ENCODE measurements at regions not wholly inside any gene's neighbourhood (a gene's known extent, or its start where the extent isn't known, plus 50 kb on each side); places are given as distances from the start of the nearest gene placed in this dataset.

DNA sequence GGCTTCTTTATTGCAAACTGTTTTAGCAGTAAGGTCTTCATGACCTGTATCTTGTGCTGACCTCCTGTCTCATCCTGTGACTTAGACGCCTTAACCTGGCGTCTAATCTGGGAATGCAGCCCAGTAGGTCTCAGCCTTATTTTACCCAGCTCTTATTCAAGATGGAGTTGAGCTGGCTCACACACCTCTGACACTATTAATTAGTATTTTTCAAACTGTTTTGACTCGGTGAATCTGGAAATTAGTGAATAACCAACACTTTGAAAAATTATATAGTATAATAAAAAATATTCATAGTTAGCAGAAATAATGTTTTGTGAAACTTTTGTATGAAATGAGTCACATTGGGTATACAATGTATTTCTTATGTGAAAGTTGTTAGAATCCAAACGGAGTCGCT, 189.4 kb downstream of the PDGFRA start:
- TF ChIP-seq, protein P1, sequence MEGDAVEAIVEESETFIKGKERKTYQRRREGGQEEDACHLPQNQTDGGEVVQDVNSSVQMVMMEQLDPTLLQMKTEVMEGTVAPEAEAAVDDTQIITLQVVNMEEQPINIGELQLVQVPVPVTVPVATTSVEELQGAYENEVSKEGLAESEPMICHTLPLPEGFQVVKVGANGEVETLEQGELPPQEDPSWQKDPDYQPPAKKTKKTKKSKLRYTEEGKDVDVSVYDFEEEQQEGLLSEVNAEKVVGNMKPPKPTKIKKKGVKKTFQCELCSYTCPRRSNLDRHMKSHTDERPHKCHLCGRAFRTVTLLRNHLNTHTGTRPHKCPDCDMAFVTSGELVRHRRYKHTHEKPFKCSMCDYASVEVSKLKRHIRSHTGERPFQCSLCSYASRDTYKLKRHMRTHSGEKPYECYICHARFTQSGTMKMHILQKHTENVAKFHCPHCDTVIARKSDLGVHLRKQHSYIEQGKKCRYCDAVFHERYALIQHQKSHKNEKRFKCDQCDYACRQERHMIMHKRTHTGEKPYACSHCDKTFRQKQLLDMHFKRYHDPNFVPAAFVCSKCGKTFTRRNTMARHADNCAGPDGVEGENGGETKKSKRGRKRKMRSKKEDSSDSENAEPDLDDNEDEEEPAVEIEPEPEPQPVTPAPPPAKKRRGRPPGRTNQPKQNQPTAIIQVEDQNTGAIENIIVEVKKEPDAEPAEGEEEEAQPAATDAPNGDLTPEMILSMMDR (IDR thresholded peaks at IDR 0.05): no peak
- TF ChIP-seq POLR2A (IDR thresholded peaks at IDR 0.05) (no peak), EP300 (IDR thresholded peaks at IDR 0.05) (no peak)
